A673 (cell line): ENCODE measurements at regions not wholly inside any gene's neighbourhood (a gene's known extent, or its start where the extent isn't known, plus 50 kb on each side); places are given as distances from the start of the nearest gene placed in this dataset.

Source experiments
- EZH2 ChIP-seq: fragments of 200-600 bp; sonication (generic); IDR thresholded peaks from 2 replicates; pipeline ENCODE4 v1.6.1; 2017; ENCODE audit warnings: borderline replicate concordance, low read depth, mild to moderate bottlenecking, mixed read lengths, antibody characterized with exemption, low read length; ENCODE audit not compliant: poor library complexity, severe bottlenecking
- TF ChIP-seq, protein P1 (sequence below): fragments of 300-800, 200-600 bp; sonication (generic); conservative IDR thresholded peaks from 2 replicates; pipeline ENCODE4 v1.5.1; 2017; ENCODE audit warnings: low read depth, mild to moderate bottlenecking, antibody characterized with exemption, low read length, moderate library complexity, mixed read lengths

DNA sequence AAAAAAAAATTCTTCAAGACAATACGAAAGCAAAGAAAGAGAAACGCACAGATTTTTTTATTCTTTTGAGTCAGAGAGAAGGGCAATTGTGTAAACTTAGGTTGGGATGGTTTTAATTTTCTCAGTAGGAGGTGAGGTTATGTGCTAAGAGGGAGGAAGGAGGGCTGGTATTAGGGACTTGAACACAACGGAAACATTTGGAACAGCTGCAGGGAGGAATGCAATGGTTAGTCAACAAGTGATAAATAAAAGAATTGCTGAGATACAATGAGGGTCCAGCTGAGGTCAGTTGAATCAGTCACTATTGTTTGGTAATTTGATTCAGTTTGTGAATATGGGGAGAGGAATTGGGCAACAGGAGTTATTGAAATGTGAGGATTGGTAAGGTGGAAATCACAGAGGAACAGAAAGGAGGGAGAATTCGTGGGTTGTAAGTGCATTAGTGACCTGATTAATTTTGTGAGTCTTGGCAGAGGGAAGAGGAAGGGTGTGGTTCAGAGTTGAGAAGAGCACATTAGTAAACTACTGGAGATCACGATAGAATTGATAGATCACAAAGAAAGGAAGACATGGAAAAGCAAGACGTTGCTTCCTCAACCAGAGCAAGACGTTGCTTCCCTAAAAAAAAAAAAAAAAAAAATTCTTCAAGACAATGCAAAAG lies 499.5 kb upstream of the SPRY2 start:
- TF ChIP-seq, protein P1, sequence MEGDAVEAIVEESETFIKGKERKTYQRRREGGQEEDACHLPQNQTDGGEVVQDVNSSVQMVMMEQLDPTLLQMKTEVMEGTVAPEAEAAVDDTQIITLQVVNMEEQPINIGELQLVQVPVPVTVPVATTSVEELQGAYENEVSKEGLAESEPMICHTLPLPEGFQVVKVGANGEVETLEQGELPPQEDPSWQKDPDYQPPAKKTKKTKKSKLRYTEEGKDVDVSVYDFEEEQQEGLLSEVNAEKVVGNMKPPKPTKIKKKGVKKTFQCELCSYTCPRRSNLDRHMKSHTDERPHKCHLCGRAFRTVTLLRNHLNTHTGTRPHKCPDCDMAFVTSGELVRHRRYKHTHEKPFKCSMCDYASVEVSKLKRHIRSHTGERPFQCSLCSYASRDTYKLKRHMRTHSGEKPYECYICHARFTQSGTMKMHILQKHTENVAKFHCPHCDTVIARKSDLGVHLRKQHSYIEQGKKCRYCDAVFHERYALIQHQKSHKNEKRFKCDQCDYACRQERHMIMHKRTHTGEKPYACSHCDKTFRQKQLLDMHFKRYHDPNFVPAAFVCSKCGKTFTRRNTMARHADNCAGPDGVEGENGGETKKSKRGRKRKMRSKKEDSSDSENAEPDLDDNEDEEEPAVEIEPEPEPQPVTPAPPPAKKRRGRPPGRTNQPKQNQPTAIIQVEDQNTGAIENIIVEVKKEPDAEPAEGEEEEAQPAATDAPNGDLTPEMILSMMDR, result no peak
- no peak for TF ChIP-seq EZH2
